DND-41 (cell line): ENCODE measurements at regions not wholly inside any gene's neighbourhood (a gene's known extent, or its start where the extent isn't known, plus 50 kb on each side); places are given as distances from the start of the nearest gene placed in this dataset.

Experiments
- EZH2 ChIP-seq: IDR thresholded peaks from 3 replicates; pipeline ENCODE4 v1.6.1; 2012; ENCODE audit warnings: borderline replicate concordance, low read depth, mild to moderate bottlenecking, moderate library complexity, low read length, inconsistent platforms; ENCODE audit not compliant: severe bottlenecking
- TF ChIP-seq, protein P1 (sequence below): IDR thresholded peaks from 2 replicates; pipeline ENCODE4 v1.5.1; 2012; ENCODE audit warnings: borderline replicate concordance, low read length, moderate library complexity, mild to moderate bottlenecking; ENCODE audit not compliant: poor library complexity, severe bottlenecking; ENCODE audit errors: extremely low read depth

DNA sequence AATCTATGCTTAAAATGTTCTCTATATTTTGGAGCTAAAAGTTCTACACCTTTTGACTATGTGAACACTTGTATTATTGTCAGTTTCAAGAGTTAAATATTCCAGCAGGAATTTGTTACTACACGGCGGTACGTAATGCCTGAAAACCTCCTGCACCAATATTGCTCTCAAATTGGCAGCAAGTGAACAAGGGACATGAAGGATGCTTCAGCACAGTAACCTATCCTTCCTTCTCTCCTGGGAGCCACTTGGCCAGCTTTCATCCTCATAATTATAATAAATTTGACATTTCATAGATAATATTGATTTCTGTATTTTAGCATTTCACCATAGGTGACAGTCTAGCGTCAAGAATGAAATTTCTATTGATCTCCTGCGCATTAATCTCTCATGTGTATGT, 197.6 kb downstream of the NR4A2 start:
- no peak for TF ChIP-seq EZH2
- TF ChIP-seq, protein P1, sequence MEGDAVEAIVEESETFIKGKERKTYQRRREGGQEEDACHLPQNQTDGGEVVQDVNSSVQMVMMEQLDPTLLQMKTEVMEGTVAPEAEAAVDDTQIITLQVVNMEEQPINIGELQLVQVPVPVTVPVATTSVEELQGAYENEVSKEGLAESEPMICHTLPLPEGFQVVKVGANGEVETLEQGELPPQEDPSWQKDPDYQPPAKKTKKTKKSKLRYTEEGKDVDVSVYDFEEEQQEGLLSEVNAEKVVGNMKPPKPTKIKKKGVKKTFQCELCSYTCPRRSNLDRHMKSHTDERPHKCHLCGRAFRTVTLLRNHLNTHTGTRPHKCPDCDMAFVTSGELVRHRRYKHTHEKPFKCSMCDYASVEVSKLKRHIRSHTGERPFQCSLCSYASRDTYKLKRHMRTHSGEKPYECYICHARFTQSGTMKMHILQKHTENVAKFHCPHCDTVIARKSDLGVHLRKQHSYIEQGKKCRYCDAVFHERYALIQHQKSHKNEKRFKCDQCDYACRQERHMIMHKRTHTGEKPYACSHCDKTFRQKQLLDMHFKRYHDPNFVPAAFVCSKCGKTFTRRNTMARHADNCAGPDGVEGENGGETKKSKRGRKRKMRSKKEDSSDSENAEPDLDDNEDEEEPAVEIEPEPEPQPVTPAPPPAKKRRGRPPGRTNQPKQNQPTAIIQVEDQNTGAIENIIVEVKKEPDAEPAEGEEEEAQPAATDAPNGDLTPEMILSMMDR = no peak
